IMR-90 (cell line): ENCODE measurements at regions not wholly inside any gene's neighbourhood (a gene's known extent, or its start where the extent isn't known, plus 50 kb on each side); places are given as distances from the start of the nearest gene placed in this dataset.
"Not testable (repeated sequence)": the region's sequence is repeated elsewhere in the genome, so short reads cannot be mapped to it uniquely, and the experiment has no call there.

Experiments used
- BHLHE40 ChIP-seq: fragments of 150-350 bp; IDR thresholded peaks from 2 replicates; pipeline ENCODE4 v1.6.1; 2016; ENCODE audit warnings: mild to moderate bottlenecking, low read depth, low read length
- CEBPB ChIP-seq: IDR thresholded peaks from 2 replicates; pipeline ENCODE4 v1.6.1; 2012; ENCODE audit warnings: low read depth, low read length, improper control_type of control experiment
- MAZ ChIP-seq: IDR thresholded peaks from 2 replicates; pipeline ENCODE4 v1.6.1; 2012; ENCODE audit warnings: low read depth, mild to moderate bottlenecking, low read length, improper control_type of control experiment, moderate library complexity, borderline replicate concordance
- POLR2A ChIP-seq: IDR thresholded peaks from 2 replicates; pipeline ENCODE4 v1.6.1; 2012; ENCODE audit warnings: mild to moderate bottlenecking, low read depth, low read length
- RFX5 ChIP-seq: IDR thresholded peaks from 2 replicates; pipeline ENCODE4 v1.8.0; 2012; ENCODE audit warnings: low read depth, mild to moderate bottlenecking, low read length, moderate library complexity
- SMC3 ChIP-seq: fragments of 150-350 bp; IDR thresholded peaks from 2 replicates; pipeline ENCODE4 v1.6.1; 2016; ENCODE audit warnings: low read depth, mild to moderate bottlenecking, antibody characterized with exemption, low read length, moderate library complexity
- TF ChIP-seq, protein P1 (sequence below): conservative IDR thresholded peaks from 2 replicates; pipeline ENCODE4 v1.5.1; 2012; ENCODE audit warnings: mild to moderate bottlenecking, low read depth, low read length, improper control_type of control experiment
- TF ChIP-seq, protein P2 (sequence below): fragments of 150-350 bp; IDR thresholded peaks from 2 replicates; pipeline ENCODE4 v1.6.1; 2017; ENCODE audit warnings: mild to moderate bottlenecking, antibody characterized with exemption, low read length, low read depth

DNA sequence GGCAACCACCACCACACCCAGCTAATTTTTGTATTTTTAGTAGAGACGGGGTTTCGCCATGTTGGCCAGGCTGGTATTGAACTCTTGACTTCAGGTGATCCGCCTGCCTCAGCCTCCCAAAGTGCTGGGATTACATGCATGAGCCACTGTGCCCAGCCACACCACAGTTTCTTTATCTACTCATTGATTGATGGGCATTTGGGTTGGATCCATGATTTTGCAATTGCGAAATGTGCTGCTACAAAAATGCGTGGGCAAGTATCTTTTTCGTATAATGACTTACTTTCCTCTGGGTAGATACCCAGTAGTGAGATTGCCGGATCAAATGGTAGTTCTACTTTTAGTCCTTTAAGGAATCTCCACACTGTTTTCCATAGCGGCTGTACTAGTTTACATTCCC is 204.7 kb downstream of the ALDH8A1 start:
- TF ChIP-seq CEBPB = 0 out of 2 replicates have a peak, but pooled peaks have one; percentile 15
- TF ChIP-seq BHLHE40, RFX5, MAZ, SMC3, POLR2A: not testable (repeated sequence)
- TF ChIP-seq, protein P1, sequence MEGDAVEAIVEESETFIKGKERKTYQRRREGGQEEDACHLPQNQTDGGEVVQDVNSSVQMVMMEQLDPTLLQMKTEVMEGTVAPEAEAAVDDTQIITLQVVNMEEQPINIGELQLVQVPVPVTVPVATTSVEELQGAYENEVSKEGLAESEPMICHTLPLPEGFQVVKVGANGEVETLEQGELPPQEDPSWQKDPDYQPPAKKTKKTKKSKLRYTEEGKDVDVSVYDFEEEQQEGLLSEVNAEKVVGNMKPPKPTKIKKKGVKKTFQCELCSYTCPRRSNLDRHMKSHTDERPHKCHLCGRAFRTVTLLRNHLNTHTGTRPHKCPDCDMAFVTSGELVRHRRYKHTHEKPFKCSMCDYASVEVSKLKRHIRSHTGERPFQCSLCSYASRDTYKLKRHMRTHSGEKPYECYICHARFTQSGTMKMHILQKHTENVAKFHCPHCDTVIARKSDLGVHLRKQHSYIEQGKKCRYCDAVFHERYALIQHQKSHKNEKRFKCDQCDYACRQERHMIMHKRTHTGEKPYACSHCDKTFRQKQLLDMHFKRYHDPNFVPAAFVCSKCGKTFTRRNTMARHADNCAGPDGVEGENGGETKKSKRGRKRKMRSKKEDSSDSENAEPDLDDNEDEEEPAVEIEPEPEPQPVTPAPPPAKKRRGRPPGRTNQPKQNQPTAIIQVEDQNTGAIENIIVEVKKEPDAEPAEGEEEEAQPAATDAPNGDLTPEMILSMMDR = not testable (repeated sequence)
- TF ChIP-seq, protein P2, sequence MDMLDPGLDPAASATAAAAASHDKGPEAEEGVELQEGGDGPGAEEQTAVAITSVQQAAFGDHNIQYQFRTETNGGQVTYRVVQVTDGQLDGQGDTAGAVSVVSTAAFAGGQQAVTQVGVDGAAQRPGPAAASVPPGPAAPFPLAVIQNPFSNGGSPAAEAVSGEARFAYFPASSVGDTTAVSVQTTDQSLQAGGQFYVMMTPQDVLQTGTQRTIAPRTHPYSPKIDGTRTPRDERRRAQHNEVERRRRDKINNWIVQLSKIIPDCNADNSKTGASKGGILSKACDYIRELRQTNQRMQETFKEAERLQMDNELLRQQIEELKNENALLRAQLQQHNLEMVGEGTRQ = not testable (repeated sequence)
